Effector memory CD4-positive, alpha-beta T cell (primary cell): ENCODE measurements at regions not wholly inside any gene's neighbourhood (a gene's known extent, or its start where the extent isn't known, plus 50 kb on each side); places are given as distances from the start of the nearest gene placed in this dataset.

ENCODE experiments used
- DNase-seq, 3 donors: peaks; one replicate each; pipeline ENCODE4 v3.0.0-alpha.2; 2020
- H3K27ac ChIP-seq: 2 replicates; pipeline ENCODE4 v1.7.0; 2013; ENCODE audit warnings: mild to moderate bottlenecking, low read length, moderate library complexity; ENCODE audit not compliant: insufficient read depth, poor library complexity, severe bottlenecking
- H3K27me3 ChIP-seq: replicated peaks from 2 replicates; pipeline ENCODE4 v1.7.0; 2013; ENCODE audit warnings: mild to moderate bottlenecking, low read length; ENCODE audit not compliant: insufficient read depth, control insufficient read depth, poor library complexity, severe bottlenecking
- H3K36me3 ChIP-seq: 2 replicates; pipeline ENCODE4 v1.7.0; 2013; ENCODE audit warnings: mild to moderate bottlenecking, low read length, moderate library complexity; ENCODE audit not compliant: control insufficient read depth, insufficient read depth
- H3K4me1 ChIP-seq: 2 replicates; pipeline ENCODE4 v1.7.0; 2013; ENCODE audit warnings: low read length, mild to moderate bottlenecking; ENCODE audit not compliant: control insufficient read depth, insufficient read depth, poor library complexity, severe bottlenecking
- H3K4me3 ChIP-seq: 2 replicates; pipeline ENCODE4 v1.7.0; 2013; ENCODE audit warnings: low read length, low read depth, mild to moderate bottlenecking; ENCODE audit not compliant: insufficient read depth, poor library complexity, severe bottlenecking
- H3K9me3 ChIP-seq: 2 replicates; pipeline ENCODE4 v1.7.0; 2013; ENCODE audit warnings: mild to moderate bottlenecking, low read length, moderate library complexity; ENCODE audit not compliant: control insufficient read depth

DNA sequence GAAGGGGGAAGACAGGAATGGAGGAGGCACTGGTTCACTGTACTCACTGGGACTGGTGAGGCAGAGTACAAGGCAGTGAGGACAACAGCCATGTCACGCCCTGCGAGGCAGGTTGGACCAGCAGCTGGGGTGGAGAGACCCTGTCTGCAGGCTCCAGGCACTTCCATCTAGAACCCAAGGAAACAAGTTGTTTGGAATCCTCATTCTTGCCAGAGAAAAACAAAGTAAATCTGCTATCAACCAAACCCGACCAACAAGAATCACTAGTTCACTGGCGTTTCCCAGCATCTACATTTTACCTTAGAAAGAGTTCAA is 98.5 kb upstream of the CDYL start:
- no peak overlapping the region for H3K4me3 ChIP-seq
- H3K4me1 ChIP-seq: no peaks in the 10 kb centered on the region
- H3K27me3 ChIP-seq: no peaks in the 10 kb centered on the region
- no peaks in the 10 kb centered on the region for H3K9me3 ChIP-seq
- H3K27ac ChIP-seq: no peak overlapping the region
- no peaks in the 10 kb centered on the region for H3K36me3 ChIP-seq
- no peak for DNase-seq

DNA sequence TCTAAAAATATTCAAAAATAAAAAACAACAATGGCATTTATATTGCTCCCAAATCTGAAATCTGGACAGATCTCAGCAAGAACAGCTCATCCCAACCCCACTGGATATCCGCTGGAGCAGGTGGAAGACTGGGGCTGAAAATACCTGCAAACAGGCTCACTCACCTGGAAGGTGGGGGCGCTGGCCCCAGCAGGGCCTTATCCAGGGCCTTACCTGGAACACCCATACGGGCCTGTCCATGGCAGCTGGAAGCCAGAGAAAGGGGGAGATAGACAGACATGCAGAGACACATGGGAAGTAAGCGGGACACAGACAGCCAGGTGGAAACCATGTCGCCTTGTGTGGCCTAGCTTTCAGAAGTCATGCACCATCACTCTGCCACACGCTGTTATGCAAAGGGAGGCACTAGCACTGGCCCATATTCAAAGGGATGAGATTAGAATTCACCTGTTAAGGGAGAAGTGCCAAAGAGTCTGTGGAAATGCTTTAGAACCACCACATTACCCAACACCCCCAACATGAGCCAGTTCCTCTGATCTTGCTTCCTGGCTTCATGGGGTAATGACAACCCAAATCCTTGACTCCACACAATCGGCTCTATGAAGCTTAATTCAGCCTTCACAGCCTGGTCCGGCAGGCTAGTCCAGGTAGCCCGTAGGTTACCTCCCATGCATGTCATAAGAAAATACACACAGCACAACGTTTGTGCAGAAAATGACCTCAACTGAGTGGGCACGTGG is 99.0 kb upstream of the CDYL start:
- Histone ChIP-seq H3K4me1 (no peaks in the 10 kb centered on the region), H3K9me3 (no peaks in the 10 kb centered on the region), H3K4me3 (no peak overlapping the region), H3K27me3 (no peaks in the 10 kb centered on the region), H3K27ac (no peak overlapping the region), H3K36me3 (no peaks in the 10 kb centered on the region)
- DNase-seq: no peak

DNA sequence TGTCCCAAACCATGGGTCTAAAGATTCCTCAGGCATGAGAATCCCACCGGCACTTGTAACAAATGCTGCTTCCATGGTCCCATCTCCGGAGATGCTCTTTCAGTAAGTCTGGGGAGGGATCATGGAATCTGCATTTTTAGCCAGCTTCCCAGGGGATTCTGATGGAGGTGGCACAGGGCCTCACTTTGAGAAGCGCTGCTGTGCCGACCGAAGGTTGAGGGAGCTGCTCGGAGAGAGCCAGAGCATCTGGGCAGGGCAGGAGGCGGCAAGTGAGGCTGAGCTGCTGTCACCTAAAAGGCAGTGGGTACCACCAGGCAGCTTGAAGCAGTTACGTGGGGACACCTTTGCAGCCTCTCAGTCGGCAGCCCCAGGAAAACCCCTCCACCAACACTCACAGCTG is 100.2 kb upstream of the CDYL start:
- DNase-seq: no peak
- Histone ChIP-seq H3K4me1 (no peaks in the 10 kb centered on the region), H3K9me3 (no peaks in the 10 kb centered on the region), H3K36me3 (no peaks in the 10 kb centered on the region), H3K4me3 (no peak overlapping the region), H3K27ac (no peak overlapping the region), H3K27me3 (no peaks in the 10 kb centered on the region)

DNA sequence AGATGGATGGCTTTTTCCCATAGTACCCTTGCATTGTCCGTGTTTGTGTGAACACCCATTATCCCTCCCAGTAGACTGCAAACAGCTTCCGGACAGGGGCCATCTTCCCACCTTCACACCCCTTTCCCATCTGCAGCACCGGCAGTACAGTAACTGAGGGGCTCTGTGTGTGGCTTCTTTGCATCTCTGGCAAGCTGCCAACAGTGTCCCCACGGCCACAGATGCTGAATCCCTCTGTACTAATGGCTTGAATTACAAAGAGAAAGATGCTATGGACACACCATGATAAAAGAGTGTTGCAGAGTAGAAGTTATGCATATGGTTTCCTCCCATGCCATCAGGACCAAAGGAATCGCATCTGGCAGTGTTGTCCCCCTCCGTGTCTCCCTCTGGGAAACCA is 101.1 kb upstream of the CDYL start:
- Histone ChIP-seq H3K27me3 (no peaks in the 10 kb centered on the region), H3K9me3 (no peaks in the 10 kb centered on the region), H3K36me3 (no peaks in the 10 kb centered on the region), H3K4me3 (no peak overlapping the region), H3K27ac (no peak overlapping the region), H3K4me1 (no peaks in the 10 kb centered on the region)
- no peak for DNase-seq

DNA sequence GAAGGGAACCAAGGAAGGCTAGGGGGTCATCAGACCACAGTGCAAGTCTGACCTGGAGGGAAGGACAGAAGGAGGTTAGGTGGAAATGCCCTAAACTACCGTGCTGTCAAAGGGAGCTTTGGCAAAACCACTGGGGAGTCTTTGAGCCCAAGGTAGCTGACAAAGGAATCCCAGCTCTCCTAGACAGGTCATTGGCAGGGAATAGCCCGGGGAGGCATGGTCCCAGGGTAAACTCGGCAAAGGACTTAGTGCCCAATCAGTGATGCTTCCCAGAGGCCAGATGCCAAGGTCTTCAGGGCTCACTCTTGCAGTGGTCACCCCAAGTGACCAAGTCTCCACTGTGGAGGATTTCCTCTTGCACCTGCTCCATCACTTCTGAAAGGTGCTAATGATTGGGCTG is 102.3 kb upstream of the CDYL start:
- DNase-seq: no peak
- Histone ChIP-seq H3K27me3 (no peaks in the 10 kb centered on the region), H3K36me3 (no peaks in the 10 kb centered on the region), H3K4me3 (no peak overlapping the region), H3K27ac (no peak overlapping the region), H3K4me1 (no peaks in the 10 kb centered on the region), H3K9me3 (no peaks in the 10 kb centered on the region)

DNA sequence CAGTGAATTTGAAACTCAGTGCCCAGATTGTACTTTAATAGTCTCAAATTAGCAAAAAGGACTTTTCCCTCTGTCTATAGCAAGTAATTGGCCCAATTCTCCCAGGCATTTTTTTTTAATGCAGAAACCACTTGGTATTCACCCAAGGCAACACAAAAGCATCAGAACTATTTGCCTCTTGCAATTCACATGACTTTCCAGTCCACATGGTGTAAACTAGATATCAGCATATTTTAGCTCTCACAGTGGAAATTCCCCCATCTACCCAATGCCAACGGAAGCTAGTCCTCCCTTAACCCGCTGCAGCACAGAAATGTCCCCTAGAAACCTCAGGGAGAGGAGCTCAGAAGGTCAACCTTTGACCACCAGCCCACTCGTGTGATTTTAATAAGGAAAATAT is 103.4 kb upstream of the CDYL start:
- DNase-seq: no peak
- Histone ChIP-seq H3K36me3 (no peaks in the 10 kb centered on the region), H3K9me3 (no peaks in the 10 kb centered on the region), H3K4me1 (no peaks in the 10 kb centered on the region), H3K4me3 (no peak overlapping the region), H3K27ac (no peak overlapping the region), H3K27me3 (no peaks in the 10 kb centered on the region)

DNA sequence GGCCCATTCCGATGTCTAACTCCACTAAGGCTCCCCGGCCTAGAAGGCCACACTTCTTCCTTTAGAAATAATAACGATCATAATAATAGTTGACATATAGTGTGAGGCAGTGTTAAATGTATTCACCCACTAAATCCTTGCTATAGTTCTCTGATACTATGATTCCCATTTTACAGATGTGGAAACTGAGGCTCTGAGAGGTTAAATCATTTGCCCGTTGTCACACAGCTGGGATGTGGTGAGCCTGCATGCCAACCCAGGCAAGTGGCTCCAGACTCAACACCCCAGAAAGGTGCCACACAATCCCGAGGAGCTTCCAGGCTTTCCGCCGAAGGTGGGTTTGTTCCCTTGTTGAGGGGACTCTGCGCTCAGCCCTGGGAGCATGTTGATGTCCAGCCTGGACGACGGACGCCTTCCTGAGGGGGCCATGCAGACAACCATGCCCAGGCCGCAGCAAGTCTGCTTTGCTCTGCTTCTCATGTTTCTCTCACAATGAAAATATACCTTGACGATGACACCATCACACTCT is 104.6 kb upstream of the CDYL start:
- Histone ChIP-seq H3K4me3 (no peak overlapping the region), H3K36me3 (no peaks in the 10 kb centered on the region), H3K27me3 (no peaks in the 10 kb centered on the region), H3K4me1 (no peaks in the 10 kb centered on the region), H3K9me3 (no peaks in the 10 kb centered on the region), H3K27ac (no peak overlapping the region)
- no peak for DNase-seq

DNA sequence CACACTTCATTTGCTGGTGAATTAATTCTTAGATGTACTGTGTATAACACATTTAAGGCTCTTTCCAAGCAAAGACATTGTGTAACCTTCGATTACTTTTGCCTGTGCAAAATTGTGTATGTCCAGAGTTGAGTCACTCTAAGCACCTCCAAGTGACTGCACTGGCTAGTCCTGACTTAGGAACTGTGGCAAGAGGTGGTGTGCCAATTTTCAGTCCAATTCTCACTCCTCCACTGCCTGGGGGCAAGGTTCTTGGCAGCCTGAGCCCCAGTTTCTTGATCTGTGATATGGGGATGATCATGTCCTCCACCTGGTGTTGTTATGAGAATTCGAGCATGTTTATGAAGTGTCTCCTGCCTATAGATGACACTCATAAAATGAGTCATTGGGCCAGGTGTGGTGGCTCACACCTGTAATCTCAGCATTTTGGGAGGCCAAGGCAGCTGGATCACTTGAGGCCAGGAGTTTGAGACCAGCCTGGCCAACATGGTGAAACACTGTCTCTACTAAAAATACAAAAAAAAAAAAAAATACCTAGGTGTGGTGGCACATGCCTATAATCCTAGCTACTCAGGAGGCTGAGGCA is 105.3 kb upstream of the CDYL start:
- Histone ChIP-seq H3K4me3 (no peak overlapping the region), H3K4me1 (no peaks in the 10 kb centered on the region), H3K27ac (no peak overlapping the region), H3K27me3 (no peaks in the 10 kb centered on the region), H3K9me3 (no peaks in the 10 kb centered on the region), H3K36me3 (no peaks in the 10 kb centered on the region)
- no peak for DNase-seq

DNA sequence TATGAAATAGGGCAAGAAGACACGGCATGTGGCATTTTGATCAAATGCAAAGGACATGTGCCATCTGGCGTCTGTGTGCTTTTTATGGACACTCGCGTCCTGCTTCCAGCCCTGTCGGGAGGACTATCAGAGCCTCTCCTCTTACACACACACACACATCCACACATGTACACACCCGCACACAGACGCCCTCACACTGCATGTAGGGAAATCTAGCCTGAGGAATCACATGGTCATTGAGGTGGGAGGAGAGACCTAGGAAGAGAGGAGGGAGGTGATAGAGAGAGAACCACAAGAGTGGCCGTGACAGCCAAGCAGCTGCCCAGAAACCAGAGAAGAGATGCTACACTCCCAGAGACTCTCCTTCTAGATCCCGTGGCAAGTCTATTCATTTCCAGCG is 105.9 kb upstream of the CDYL start:
- DNase-seq: no peak

DNA sequence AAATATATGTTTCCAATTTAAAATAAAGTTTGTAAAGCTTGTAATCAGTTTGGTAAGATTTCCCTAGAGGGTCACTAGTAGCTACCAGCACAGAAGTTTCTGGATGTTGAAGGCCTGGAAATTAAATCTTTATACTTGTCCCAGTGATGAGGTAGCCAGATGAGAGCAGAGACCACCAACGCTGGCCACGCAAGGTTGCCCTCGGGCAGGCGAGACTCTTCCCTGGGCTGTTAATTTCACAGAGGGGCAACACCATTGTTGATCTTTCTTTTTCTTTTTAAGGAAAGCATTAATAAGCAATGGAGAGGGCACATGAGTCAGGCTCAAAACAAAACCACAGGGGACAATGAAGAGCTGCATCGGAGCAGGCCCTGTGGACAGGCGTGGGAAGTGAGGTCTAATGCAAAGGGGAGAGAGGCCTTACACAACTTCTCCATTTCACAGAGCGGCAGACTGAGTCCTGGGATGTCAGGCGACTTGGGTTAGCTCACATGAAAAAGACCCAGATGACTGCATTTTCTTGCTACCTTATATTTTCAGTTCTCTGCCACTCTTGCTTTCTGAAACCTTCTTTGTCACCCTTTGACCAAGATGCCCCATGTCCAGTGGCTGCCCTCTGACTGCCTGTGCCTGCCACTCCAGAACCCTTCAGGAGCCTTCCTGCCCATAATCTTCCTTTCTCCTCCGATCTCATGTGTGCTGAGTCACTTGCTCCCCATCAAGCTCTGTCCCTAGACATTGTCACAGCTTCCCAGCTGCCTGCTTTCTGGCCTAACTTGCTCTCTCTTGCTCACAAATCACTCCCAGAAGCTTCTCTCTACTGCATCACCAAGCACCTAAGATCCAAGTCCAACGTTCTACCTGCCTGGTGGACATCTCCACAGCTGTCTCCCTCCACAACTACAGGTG is 107.7 kb upstream of the CDYL start:
- H3K27ac ChIP-seq: no peak overlapping the region

More for the DNA sequence above, 105.9 kb upstream of the CDYL start:
- Histone ChIP-seq H3K4me1 (no peaks in the 10 kb centered on the region), H3K27ac (no peak overlapping the region), H3K4me3 (no peak overlapping the region), H3K9me3 (no peaks in the 10 kb centered on the region), H3K36me3 (no peaks in the 10 kb centered on the region), H3K27me3 (no peaks in the 10 kb centered on the region)

More for the DNA sequence above, 107.7 kb upstream of the CDYL start:
- Histone ChIP-seq H3K27me3 (no peaks in the 10 kb centered on the region), H3K9me3 (no peaks in the 10 kb centered on the region), H3K36me3 (no peaks in the 10 kb centered on the region), H3K4me3 (no peak overlapping the region), H3K4me1 (no peaks in the 10 kb centered on the region)
- DNase-seq: no peak
